ENCODE measurements at regions not wholly inside any gene's neighbourhood (a gene's known extent, or its start where the extent isn't known, plus 50 kb on each side); places are given as distances from the start of the nearest gene placed in this dataset.

DNA sequence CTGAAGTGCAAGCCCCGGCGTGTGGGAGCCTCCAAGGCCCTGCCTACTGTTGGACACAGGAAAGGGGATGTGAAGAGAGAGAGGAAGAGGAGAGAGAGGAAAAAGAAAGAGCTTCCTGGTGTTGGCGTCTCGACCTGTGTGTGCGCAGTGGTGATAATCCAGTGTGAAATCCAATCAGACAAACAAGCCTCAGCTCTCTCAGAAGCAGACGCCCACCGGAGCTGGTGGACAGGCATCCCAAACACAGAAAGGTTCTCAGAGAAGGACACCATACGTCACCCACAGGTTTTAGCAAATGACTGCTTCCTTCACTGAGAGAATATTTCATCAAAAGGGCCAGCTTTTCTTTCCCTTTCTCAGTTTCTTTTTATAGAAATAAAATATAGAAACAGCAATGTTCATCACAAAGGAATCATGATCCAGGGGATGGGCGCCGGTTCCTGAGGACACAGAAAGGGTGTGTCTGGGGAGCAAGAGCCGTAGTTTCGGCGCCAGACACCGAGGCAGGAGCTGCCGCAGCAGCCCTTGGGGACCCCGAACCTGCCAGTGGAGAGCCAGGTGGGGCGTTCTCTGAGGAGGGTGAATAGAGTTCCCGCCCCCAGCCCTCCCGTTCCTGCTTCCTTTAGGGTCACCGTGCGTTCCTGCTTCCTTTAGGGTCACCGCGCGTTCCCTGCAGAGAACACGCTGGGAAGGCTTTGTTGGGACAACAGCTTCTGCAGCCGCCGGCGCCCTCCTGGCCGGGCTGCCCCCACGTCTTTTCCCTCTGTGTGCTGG, 145.8 kb upstream of the SOX1 start:
- peaks cover 0 to 6% (median 4%) of the 10 kb centered on the region in 4 donors for H3K27me3 ChIP-seq (ENCODE audit: control insufficient read depth in 4 of 4, insufficient read depth in 4 of 4, low read length in 3 of 4)
- H3K27ac ChIP-seq (ENCODE audit: low read depth in 1 of 2, low read length in 2 of 2): no peak overlapping the region
- DNase-seq (ENCODE audit: low spot score): no peak
- no peaks in the 10 kb centered on the region for H3K9me3 ChIP-seq (ENCODE audit: control insufficient read depth in 4 of 4, low read length in 3 of 4)
- H3K4me1 ChIP-seq (ENCODE audit: control insufficient read depth in 4 of 4, insufficient read depth in 4 of 4, low read length in 3 of 4): no peaks in the 10 kb centered on the region
- TF ChIP-seq, protein P1, sequence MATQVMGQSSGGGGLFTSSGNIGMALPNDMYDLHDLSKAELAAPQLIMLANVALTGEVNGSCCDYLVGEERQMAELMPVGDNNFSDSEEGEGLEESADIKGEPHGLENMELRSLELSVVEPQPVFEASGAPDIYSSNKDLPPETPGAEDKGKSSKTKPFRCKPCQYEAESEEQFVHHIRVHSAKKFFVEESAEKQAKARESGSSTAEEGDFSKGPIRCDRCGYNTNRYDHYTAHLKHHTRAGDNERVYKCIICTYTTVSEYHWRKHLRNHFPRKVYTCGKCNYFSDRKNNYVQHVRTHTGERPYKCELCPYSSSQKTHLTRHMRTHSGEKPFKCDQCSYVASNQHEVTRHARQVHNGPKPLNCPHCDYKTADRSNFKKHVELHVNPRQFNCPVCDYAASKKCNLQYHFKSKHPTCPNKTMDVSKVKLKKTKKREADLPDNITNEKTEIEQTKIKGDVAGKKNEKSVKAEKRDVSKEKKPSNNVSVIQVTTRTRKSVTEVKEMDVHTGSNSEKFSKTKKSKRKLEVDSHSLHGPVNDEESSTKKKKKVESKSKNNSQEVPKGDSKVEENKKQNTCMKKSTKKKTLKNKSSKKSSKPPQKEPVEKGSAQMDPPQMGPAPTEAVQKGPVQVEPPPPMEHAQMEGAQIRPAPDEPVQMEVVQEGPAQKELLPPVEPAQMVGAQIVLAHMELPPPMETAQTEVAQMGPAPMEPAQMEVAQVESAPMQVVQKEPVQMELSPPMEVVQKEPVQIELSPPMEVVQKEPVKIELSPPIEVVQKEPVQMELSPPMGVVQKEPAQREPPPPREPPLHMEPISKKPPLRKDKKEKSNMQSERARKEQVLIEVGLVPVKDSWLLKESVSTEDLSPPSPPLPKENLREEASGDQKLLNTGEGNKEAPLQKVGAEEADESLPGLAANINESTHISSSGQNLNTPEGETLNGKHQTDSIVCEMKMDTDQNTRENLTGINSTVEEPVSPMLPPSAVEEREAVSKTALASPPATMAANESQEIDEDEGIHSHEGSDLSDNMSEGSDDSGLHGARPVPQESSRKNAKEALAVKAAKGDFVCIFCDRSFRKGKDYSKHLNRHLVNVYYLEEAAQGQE (IDR thresholded peaks at IDR 0.05): no peak
- TF ChIP-seq SP1 (IDR thresholded peaks at IDR 0.05): no peak
- 31% methylated on average over 30 of the region's 30 CpGs for WGBS
- H3K4me3 ChIP-seq (ENCODE audit: low read depth in 1 of 3, low read length in 3 of 3): no peak overlapping the region
- no peak overlapping the region for H3K9ac ChIP-seq (ENCODE audit: low read depth in 1 of 2, low read length in 2 of 2)
- H3K36me3 ChIP-seq (ENCODE audit: control insufficient read depth in 4 of 4, insufficient read depth in 3 of 4, low read depth in 1 of 4, low read length in 3 of 4): no peaks in the 10 kb centered on the region

DNA sequence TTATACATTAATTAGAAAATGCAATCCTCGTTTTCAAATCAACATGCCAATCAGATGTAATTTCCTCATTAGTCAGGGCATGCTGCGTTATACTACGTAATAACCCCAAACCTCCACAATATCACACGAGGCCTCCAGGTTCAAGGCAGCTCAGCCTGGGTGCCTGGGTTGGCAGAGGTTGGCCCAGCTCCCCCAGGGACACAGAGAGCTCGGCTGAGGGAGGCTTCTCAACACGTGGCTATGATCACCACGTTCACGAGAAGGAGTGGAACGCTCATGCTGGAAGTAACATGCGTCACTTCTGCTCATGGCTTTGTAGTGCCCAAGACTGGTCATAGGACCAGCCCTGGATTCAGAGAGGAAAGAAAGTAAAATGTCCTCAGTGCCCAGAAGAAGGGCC, 144.9 kb upstream of the SOX1 start:
- DNase-seq (ENCODE audit: low spot score): no peak
- Histone ChIP-seq H3K27ac (ENCODE audit: low read depth in 1 of 2, low read length in 2 of 2) (no peak overlapping the region), H3K27me3 (ENCODE audit: control insufficient read depth in 4 of 4, insufficient read depth in 4 of 4, low read length in 3 of 4) (peaks cover 0 to 6% (median 4%) of the 10 kb centered on the region in 4 donors), H3K36me3 (ENCODE audit: control insufficient read depth in 4 of 4, insufficient read depth in 3 of 4, low read depth in 1 of 4, low read length in 3 of 4) (no peaks in the 10 kb centered on the region), H3K9ac (ENCODE audit: low read depth in 1 of 2, low read length in 2 of 2) (no peak overlapping the region), H3K9me3 (ENCODE audit: control insufficient read depth in 4 of 4, low read length in 3 of 4) (no peaks in the 10 kb centered on the region), H3K4me3 (ENCODE audit: low read depth in 1 of 3, low read length in 3 of 3) (no peak overlapping the region), H3K4me1 (ENCODE audit: control insufficient read depth in 4 of 4, insufficient read depth in 4 of 4, low read length in 3 of 4) (no peaks in the 10 kb centered on the region)
- TF ChIP-seq, protein P2, sequence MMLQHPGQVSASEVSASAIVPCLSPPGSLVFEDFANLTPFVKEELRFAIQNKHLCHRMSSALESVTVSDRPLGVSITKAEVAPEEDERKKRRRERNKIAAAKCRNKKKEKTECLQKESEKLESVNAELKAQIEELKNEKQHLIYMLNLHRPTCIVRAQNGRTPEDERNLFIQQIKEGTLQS (IDR thresholded peaks at IDR 0.05): no peak
- TF ChIP-seq EGR1 (IDR thresholded peaks at IDR 0.05; ENCODE audit: low read depth in 2 of 2): no peak
- TF ChIP-seq RXRA (IDR thresholded peaks at IDR 0.05): no peak
- TF ChIP-seq SP1 (IDR thresholded peaks at IDR 0.05): no peak
- TF ChIP-seq, protein P3, sequence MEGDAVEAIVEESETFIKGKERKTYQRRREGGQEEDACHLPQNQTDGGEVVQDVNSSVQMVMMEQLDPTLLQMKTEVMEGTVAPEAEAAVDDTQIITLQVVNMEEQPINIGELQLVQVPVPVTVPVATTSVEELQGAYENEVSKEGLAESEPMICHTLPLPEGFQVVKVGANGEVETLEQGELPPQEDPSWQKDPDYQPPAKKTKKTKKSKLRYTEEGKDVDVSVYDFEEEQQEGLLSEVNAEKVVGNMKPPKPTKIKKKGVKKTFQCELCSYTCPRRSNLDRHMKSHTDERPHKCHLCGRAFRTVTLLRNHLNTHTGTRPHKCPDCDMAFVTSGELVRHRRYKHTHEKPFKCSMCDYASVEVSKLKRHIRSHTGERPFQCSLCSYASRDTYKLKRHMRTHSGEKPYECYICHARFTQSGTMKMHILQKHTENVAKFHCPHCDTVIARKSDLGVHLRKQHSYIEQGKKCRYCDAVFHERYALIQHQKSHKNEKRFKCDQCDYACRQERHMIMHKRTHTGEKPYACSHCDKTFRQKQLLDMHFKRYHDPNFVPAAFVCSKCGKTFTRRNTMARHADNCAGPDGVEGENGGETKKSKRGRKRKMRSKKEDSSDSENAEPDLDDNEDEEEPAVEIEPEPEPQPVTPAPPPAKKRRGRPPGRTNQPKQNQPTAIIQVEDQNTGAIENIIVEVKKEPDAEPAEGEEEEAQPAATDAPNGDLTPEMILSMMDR (IDR thresholded peaks at IDR 0.05; ENCODE audit: low read depth, low read length, missing input control): no peak
- TF ChIP-seq, protein P4, sequence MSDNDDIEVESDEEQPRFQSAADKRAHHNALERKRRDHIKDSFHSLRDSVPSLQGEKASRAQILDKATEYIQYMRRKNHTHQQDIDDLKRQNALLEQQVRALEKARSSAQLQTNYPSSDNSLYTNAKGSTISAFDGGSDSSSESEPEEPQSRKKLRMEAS (IDR thresholded peaks at IDR 0.05): no peak
- no peak for TF ChIP-seq YY1 (IDR thresholded peaks at IDR 0.05)
- TF ChIP-seq, protein P1 (IDR thresholded peaks at IDR 0.05): no peak
- TF ChIP-seq FOXA2 (IDR thresholded peaks at IDR 0.05): no peak
- no peak for TF ChIP-seq NR2F2 (IDR thresholded peaks at IDR 0.05)
- TF ChIP-seq FOXA1 (IDR thresholded peaks at IDR 0.05): no peak
- no peak for TF ChIP-seq JUND (IDR thresholded peaks at IDR 0.05)
- no peak for TF ChIP-seq HNF4A (conservative IDR thresholded peaks at IDR 0.05)
- WGBS: 74% methylated on average over 10 of the region's 10 CpGs

Data from liver (tissue), 8 donors.